C4-2B (cell line): ENCODE measurements at regions not wholly inside any gene's neighbourhood (a gene's known extent, or its start where the extent isn't known, plus 50 kb on each side); places are given as distances from the start of the nearest gene placed in this dataset.

Experiments used
- ZFX ChIP-seq: fragments of 450-650 bp; IDR thresholded peaks from 2 replicates; pipeline ENCODE4 v1.6.1; 2017
- TF ChIP-seq, protein P1 (sequence below): fragments of 450-650 bp; conservative IDR thresholded peaks from 2 replicates; pipeline ENCODE4 v1.5.1; 2017; ENCODE audit warnings: mild to moderate bottlenecking

DNA sequence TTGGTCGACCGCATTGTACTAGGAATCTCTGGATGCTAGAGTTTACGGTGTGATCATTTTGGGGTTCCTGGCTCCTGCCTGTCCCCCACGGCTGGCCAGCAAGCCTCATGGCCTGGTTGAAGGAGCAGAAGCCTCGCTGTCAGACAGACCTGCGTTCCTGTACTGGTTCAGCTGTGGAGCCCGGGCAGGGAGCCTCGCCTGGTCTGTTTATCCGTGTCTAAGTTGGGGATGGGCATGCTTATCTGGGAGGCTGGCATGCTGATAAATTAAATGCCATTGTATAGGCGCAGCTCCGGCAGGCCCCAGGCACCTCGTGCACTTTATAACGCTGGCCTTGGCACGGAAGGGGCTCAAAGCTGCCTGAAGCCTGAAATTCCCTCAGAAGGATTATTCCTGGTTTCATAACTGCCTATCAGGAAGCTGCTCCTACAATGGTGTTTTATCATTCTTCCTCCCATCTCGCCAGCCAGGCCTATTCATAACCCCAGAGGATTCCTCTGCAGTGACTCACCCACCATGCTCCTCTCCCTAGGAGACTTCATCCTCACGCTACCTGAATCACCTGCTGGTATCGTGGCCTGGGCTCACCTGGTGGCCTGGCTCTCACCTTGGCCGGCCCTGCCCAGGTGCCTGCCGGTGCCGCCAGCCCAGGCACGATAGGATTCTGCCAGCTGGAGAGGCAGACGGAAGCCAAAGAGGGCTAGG lies 110.9 kb downstream of the ASB7 start:
- TF ChIP-seq, protein P1, sequence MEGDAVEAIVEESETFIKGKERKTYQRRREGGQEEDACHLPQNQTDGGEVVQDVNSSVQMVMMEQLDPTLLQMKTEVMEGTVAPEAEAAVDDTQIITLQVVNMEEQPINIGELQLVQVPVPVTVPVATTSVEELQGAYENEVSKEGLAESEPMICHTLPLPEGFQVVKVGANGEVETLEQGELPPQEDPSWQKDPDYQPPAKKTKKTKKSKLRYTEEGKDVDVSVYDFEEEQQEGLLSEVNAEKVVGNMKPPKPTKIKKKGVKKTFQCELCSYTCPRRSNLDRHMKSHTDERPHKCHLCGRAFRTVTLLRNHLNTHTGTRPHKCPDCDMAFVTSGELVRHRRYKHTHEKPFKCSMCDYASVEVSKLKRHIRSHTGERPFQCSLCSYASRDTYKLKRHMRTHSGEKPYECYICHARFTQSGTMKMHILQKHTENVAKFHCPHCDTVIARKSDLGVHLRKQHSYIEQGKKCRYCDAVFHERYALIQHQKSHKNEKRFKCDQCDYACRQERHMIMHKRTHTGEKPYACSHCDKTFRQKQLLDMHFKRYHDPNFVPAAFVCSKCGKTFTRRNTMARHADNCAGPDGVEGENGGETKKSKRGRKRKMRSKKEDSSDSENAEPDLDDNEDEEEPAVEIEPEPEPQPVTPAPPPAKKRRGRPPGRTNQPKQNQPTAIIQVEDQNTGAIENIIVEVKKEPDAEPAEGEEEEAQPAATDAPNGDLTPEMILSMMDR = no peak
- TF ChIP-seq ZFX = no peak
